Ovary (tissue), 3 donors: ENCODE measurements at regions not wholly inside any gene's neighbourhood (a gene's known extent, or its start where the extent isn't known, plus 50 kb on each side); places are given as distances from the start of the nearest gene placed in this dataset.

Experiments
- CTCF ChIP-seq, 3 donors: fragments of 450-650 bp in 2 of 3; fragments of 200-600 bp in 1 of 3; IDR thresholded peaks; one replicate each; pipeline versions ENCODE4 v1.5.1 to v1.8.0; 2016 to 2022; ENCODE audit warnings: antibody characterized with exemption in 3 of 3, mild to moderate bottlenecking in 1 of 3
- EP300 ChIP-seq: sonication (generic); formaldehyde crosslinking; IDR thresholded peaks from one replicate; pipeline ENCODE4 v1.6.1; 2017; ENCODE audit warnings: antibody characterized with exemption
- POLR2A ChIP-seq: fragments of 450-650 bp; IDR thresholded peaks from one replicate; pipeline ENCODE4 v1.6.1; 2017; ENCODE audit warnings: antibody characterized with exemption, mild to moderate bottlenecking, moderate library complexity
- donor health status: DM: no; HTN: no; CAD: no.

GRCh38 chr6:144845186-144845585 lies 560.1 kb downstream of the UTRN start:
- TF ChIP-seq CTCF (IDR thresholded peaks at IDR 0.05) = no peak
- TF ChIP-seq POLR2A = no peak
- TF ChIP-seq EP300 = no peak
